Esophagus muscularis mucosa (tissue), 4 donors: ENCODE measurements at regions not wholly inside any gene's neighbourhood (a gene's known extent, or its start where the extent isn't known, plus 50 kb on each side); places are given as distances from the start of the nearest gene placed in this dataset.

Experiments
- DNase-seq: peaks from one replicate; pipeline ENCODE4 v3.0.0-alpha.2; 2017; ENCODE audit errors: extremely low spot score
- H3K27ac ChIP-seq, 4 donors: fragments of 200-600 bp; sonication (generic); replicated peaks in 1 of 4; 1 replicate in 3 of 4; 2 replicates in 1 of 4; pipeline ENCODE4 v1.5.1; 2016 to 2019; ENCODE audit warnings: mild to moderate bottlenecking in 1 of 4
- H3K27me3 ChIP-seq, 4 donors: fragments of 200-600 bp; sonication (generic); one replicate each; pipeline versions ENCODE4 v1.5.1 to v1.6.0; 2016 to 2019
- H3K36me3 ChIP-seq, 4 donors: fragments of 200-600 bp; sonication (generic); one replicate each; pipeline ENCODE4 v1.5.1; 2016 to 2019
- H3K4me1 ChIP-seq, 4 donors: fragments of 200-600 bp; sonication (generic); one replicate each; pipeline ENCODE4 v1.5.1; 2016 to 2019
- H3K4me3 ChIP-seq, 4 donors: fragments of 200-600 bp; sonication (generic); 1 replicate in 2 of 4; 2 replicates in 2 of 4; pipeline ENCODE4 v1.5.1; 2016 to 2019; ENCODE audit warnings: mild to moderate bottlenecking in 4 of 4, moderate library complexity in 1 of 4
- H3K9me3 ChIP-seq, 4 donors: fragments of 200-600 bp; sonication (generic); 1 replicate in 3 of 4; 2 replicates in 1 of 4; pipeline ENCODE4 v1.5.1; 2016 to 2019
- CTCF ChIP-seq, 3 experiments: fragments of 200-600 bp in 2 of 3; fragments of 450-650 bp in 1 of 3; sonication (generic) in 2 of 3; IDR thresholded peaks; one replicate each; pipeline ENCODE4 v1.5.1; 2017 to 2019; ENCODE audit warnings: antibody characterized with exemption in 3 of 3, mild to moderate bottlenecking in 2 of 3, moderate library complexity in 1 of 3
- EP300 ChIP-seq: sonication (generic); formaldehyde crosslinking; IDR thresholded peaks from one replicate; pipeline ENCODE4 v1.6.1; 2017; ENCODE audit warnings: antibody characterized with exemption
- POLR2A ChIP-seq: fragments of 450-650 bp; IDR thresholded peaks from one replicate; pipeline ENCODE4 v1.6.1; 2017; ENCODE audit warnings: antibody characterized with exemption, moderate library complexity, mild to moderate bottlenecking, low read depth
- POLR2AphosphoS5 ChIP-seq, 2 donors: sonication (generic); formaldehyde crosslinking; IDR thresholded peaks; one replicate each; pipeline ENCODE4 v1.6.1; 2017; ENCODE audit warnings: antibody characterized with exemption in 2 of 2
- WGBS: methylation state at CpG from one replicate; pipeline ENCODE4 v1.1.5; 2018; 5-methylcytosine and 5-hydroxymethylcytosine counted together
- intact Hi-C: fragments of 100-400 bp; cut with DNase I; formaldehyde crosslinking; loops from one replicate; pipeline ENCODE4 v1.15.1; 2023

- TF ChIP-seq POLR2A (no peak), POLR2AphosphoS5 (IDR thresholded peaks at IDR 0.05) (no peak), CTCF (IDR thresholded peaks at IDR 0.05) (no peak), EP300 (no peak)
- H3K27me3 ChIP-seq = no peaks in the 10 kb centered on the region
- no peaks in the 10 kb centered on the region for H3K36me3 ChIP-seq
- H3K9me3 ChIP-seq = no peaks in the 10 kb centered on the region
- intact Hi-C loops = no loop called here
- H3K4me3 ChIP-seq = no peak overlapping the region
- 98% methylated on average over 5 of the region's 5 CpGs for WGBS
- H3K4me1 ChIP-seq = peaks cover 0 to 12% (median 2%) of the 10 kb centered on the region in 4 donors
- no peak for DNase-seq
- H3K27ac ChIP-seq = no peak overlapping the region
These were observed 58.7 kb upstream of the TGFBR2 start for GRCh38 chr3:30547716-30548115.

- WGBS = 94% methylated on average over 1 of the region's 3 CpGs
- Histone ChIP-seq H3K27me3 (no peaks in the 10 kb centered on the region), H3K4me3 (no peak overlapping the region), H3K27ac (peak overlapping the region in 1 of 4 donors; percentile 31), H3K36me3 (no peaks in the 10 kb centered on the region), H3K4me1 (peaks cover 0 to 12% (median 2%) of the 10 kb centered on the region in 4 donors), H3K9me3 (no peaks in the 10 kb centered on the region)
- intact Hi-C loops = no loop called here
- DNase-seq = no peak
- TF ChIP-seq CTCF (IDR thresholded peaks at IDR 0.05) (no peak), POLR2AphosphoS5 (IDR thresholded peaks at IDR 0.05) (no peak), EP300 (no peak), POLR2A (no peak)
These were observed 57.8 kb upstream of the TGFBR2 start for GRCh38 chr3:30548600-30548999.

- 67% methylated on average over 4 of the region's 4 CpGs for WGBS
- Histone ChIP-seq H3K4me3 (no peak overlapping the region), H3K27ac (peak overlapping the region in 1 of 4 donors; percentile 7), H3K27me3 (no peaks in the 10 kb centered on the region), H3K9me3 (no peaks in the 10 kb centered on the region), H3K4me1 (peaks cover 0 to 7% (median 2%) of the 10 kb centered on the region in 4 donors), H3K36me3 (no peaks in the 10 kb centered on the region)
- TF ChIP-seq POLR2A = no peak
- no peak for TF ChIP-seq POLR2AphosphoS5 (IDR thresholded peaks at IDR 0.05)
- no peak for TF ChIP-seq EP300
- no peak for TF ChIP-seq CTCF (IDR thresholded peaks at IDR 0.05)
- DNase-seq = no peak
- intact Hi-C loops = no loop called here
These were observed 56.8 kb upstream of the TGFBR2 start for GRCh38 chr3:30549600-30549999.

- intact Hi-C loops = no loop called here
- no peak overlapping the region for H3K27ac ChIP-seq
- H3K27me3 ChIP-seq = no peaks in the 10 kb centered on the region
- DNase-seq = no peak
- H3K4me3 ChIP-seq = no peak overlapping the region
- TF ChIP-seq POLR2A = no peak
- no peak for TF ChIP-seq EP300
- TF ChIP-seq CTCF (IDR thresholded peaks at IDR 0.05) = no peak
- TF ChIP-seq POLR2AphosphoS5 (IDR thresholded peaks at IDR 0.05) = no peak
- H3K4me1 ChIP-seq = peaks cover 0 to 4% (median 2%) of the 10 kb centered on the region in 4 donors
- no peaks in the 10 kb centered on the region for H3K9me3 ChIP-seq
- H3K36me3 ChIP-seq = no peaks in the 10 kb centered on the region
These were observed 56.2 kb upstream of the TGFBR2 start for GRCh38 chr3:30550246-30550645.

GRCh38 chr3:30551266-30551665, 55.1 kb upstream of the TGFBR2 start:
- Histone ChIP-seq H3K4me1 (peaks cover 0 to 4% (median 2%) of the 10 kb centered on the region in 4 donors), H3K36me3 (no peaks in the 10 kb centered on the region), H3K9me3 (no peaks in the 10 kb centered on the region), H3K4me3 (no peak overlapping the region), H3K27ac (no peak overlapping the region), H3K27me3 (no peaks in the 10 kb centered on the region)
- TF ChIP-seq CTCF (IDR thresholded peaks at IDR 0.05) (no peak), POLR2A (no peak), EP300 (no peak), POLR2AphosphoS5 (IDR thresholded peaks at IDR 0.05) (no peak)
- 76% methylated on average over 2 of the region's 2 CpGs for WGBS
- intact Hi-C loops = no loop called here
- no peak for DNase-seq
